ENCODE measurements at regions not wholly inside any gene's neighbourhood (a gene's known extent, or its start where the extent isn't known, plus 50 kb on each side); places are given as distances from the start of the nearest gene placed in this dataset.

GRCh38 chr20:8948442-8949020, 120.4 kb upstream of the PLCB4 start:
- TF ChIP-seq CTCF (IDR thresholded peaks at IDR 0.05) = no peak
- TF ChIP-seq PREB (CRISPR knock-in tag; IDR thresholded peaks at IDR 0.05; ENCODE audit: borderline replicate concordance) = no peak
- TF ChIP-seq ESRRA (CRISPR knock-in tag; IDR thresholded peaks at IDR 0.05; ENCODE audit: borderline replicate concordance) = no peak
- no peak for TF ChIP-seq JUN (CRISPR knock-in tag; IDR thresholded peaks at IDR 0.05)
- no peak for TF ChIP-seq ZNF512 (CRISPR knock-in tag; IDR thresholded peaks at IDR 0.05; ENCODE audit: borderline replicate concordance)
- TF ChIP-seq CREB1 (CRISPR knock-in tag; IDR thresholded peaks at IDR 0.05) = no peak

Measured in WTC11 (cell line).